HuH-7.5 (cell line): ENCODE measurements at regions not wholly inside any gene's neighbourhood (a gene's known extent, or its start where the extent isn't known, plus 50 kb on each side); places are given as distances from the start of the nearest gene placed in this dataset.

Experiments
- DNase-seq: peaks from one replicate; pipeline ENCODE4 v3.0.0; 2011; ENCODE audit warnings: low spot score

DNA sequence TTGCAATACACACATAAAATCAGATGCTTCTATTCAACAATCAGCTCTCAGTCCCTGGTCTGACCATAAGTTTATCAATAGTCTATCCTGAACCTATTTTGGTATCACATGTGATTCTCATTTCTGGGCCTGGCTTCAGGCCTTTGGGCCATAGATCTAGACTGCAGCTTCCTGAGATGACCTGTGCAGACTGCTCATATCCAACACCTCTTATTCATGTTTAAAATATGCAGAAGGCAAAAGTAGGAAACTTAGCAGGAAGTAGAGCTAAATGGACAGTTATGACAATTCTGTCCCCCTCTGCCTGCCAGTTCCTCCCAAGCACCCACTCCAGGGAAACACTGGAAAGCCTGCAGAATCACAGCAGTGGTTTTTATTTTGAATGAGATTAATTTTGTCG, 53.3 kb downstream of the C7orf25 start:
- no peak for DNase-seq

- no peak for DNase-seq
Observed at GRCh38 chr7:42856605-42856987, 55.3 kb downstream of the C7orf25 start.

- no peak for DNase-seq
Observed at GRCh38 chr7:42854571-42855118, 57.2 kb downstream of the C7orf25 start.

GRCh38 chr7:42852531-42852930, 59.3 kb downstream of the C7orf25 start:
- DNase-seq = no peak

GRCh38 chr7:42843205-42843800, 68.6 kb downstream of the C7orf25 start:
- no peak for DNase-seq

- DNase-seq = no peak
Observed at GRCh38 chr7:42834676-42835075, 77.2 kb downstream of the C7orf25 start.

DNA sequence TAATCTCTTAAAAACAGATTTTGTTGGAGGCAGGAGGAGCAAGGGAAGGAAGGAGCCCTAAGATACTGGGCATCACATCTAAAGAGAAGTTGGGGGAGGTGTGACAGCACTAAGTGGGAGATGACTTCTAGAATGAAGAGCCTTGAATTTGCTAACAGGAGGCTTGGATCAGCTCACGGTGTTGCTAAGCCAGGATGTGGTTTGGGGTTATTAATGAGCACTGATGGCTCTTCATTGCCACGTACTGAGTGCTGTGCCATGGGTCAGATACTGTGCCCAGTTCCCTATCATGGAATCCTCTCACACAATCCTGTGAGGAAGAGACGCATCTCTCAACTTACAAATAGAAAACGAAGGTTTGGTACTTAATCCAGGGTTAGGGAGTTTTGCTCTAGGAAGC, 78.5 kb downstream of the C7orf25 start:
- no peak for DNase-seq

DNA sequence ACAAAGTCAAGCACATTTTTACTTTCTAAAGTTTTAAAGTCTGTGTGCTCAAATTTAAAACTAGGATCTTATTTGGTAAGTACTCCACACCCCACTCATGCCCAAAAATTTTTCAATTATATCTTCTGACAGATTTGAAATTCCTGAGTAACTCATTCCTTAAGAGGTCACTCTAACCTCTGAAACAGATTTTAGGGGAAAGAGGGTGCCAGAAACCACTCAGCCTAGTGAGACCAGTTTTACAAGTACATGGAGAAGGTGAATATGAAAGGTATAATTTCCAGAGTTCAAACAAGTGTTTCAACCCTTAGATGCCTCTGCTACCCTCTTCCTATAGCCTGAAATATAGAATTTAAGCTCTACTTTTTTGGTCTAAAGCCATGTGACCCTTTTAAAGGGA, 79.2 kb downstream of the C7orf25 start:
- no peak for DNase-seq

DNA sequence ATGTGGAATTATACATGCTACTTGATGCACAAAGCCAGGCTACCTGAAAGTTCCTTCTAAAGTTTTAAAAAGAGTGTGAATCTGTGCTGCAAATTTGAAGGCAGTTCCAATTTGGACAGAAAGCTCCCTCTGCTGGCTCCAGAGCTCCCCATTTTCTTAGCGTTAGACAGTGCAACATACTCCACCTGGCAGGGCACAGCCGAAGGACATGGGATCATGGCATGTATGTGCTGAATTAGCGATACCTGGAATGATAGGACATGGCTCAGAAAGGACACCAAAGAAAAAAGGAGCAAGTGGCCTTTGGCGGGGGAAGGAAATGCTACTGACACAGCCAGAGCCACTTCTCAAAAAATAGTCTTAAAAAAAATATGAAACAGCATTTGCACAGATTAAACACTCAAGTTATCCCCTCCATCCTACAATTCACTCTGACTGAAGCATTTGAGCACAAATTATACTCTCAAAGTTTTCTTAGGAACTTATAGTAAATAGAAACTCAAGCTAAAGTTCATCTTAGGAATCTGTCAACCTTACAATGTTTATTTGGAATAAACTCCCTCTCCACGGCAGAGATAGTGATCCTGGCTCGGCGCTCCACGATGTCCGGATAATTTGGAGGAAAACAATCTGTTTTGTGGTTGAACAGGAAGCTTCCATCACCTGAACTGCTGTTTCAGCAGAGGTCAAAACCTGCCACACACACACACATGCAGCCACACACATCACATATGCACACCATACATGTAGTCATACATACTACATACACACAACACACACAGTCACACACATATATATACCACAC, 80.0 kb downstream of the C7orf25 start:
- DNase-seq = no peak

DNA sequence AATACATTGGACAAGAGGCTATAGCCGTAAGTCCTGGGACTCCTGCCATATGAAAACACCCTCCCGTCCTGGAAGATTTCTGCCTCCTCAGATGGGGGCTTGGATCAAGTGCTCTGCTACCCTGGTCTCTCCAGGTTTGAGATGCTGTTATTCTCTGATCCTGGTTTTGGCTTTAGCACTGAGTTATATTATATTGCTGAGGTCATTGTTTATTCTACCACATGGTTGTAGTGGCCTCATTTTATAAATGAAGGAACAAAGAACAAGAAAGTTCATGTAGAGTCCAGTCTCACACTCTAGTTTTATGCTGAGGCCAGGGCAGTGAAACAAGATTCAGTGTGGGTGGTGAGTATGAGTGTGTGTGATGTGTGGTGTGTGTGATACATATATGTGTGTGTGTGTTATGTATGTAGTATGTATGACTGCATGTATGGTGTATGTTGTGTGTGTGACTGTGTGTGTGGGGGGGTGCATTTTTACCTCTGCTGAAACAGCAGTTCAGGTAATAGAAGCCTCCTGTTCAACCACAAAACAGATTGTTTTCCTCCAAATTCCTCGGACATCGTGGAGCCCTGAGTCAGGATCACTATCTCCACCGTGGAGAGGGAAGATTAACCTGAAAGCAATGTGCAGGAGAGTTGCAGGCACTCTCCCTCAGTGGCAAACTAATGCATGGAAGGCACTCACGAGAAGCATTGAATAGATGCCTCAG, 80.7 kb downstream of the C7orf25 start:
- no peak for DNase-seq

DNA sequence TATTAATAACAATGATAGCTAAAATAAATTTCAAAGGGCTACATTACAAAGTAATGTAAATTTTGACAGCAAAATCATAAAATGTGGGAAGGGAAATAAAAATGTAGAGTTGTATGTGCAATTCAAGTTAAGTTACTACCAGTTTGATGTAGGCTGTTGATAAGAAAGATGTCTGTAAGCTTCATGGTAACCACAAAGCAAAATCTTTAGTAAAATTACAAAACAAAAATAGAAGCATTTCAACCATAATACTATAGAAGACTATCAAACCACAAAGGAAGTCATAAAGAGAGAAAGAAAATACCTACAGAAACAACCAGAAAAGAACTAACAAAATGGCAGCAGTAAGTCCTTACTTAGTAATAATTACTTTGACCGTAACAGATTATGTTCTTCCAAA, 99.1 kb downstream of the C7orf25 start:
- no peak for DNase-seq

DNA sequence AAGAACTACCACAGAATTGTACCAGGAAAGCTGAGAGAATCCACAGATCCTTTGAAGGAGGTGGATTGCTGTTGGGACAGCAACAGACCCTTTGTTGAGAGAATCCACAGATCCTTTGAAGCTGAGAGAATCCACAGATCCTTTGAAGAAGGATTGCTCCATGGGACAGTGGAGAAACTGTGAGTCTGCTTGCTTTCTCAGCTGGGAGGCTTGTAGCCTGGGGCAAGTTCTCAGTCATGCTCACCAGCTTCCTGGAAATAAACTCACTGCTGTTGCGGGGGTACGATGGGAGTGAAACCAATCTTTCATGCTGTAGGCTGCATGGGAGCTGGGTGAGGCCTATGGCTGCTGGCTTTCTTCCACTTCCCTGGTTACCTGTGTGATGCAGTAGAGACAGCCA, 106.3 kb downstream of the C7orf25 start:
- DNase-seq = no peak

DNA sequence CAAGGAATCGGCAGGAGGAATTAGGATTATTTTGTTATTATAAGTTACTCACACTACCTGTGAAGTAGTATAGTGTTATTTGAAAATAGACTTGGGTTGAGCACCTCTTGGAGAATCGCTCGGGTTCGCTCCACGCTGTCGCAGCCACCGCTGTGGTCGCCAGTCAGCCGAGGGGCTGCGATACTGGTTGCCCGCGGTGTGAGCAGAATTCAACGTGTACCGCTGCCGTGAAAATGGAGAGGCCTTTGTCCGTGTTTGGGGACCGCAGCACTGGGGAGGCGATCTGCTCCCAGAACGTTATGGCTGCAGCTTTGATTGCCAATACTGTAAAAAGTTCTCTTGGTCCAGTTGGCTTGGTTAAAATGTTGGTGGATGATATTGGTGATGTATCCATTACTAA, 117.2 kb downstream of the C7orf25 start:
- no peak for DNase-seq

- no peak for DNase-seq
Observed at GRCh38 chr7:42792841-42793240, 119.0 kb downstream of the C7orf25 start.

DNA sequence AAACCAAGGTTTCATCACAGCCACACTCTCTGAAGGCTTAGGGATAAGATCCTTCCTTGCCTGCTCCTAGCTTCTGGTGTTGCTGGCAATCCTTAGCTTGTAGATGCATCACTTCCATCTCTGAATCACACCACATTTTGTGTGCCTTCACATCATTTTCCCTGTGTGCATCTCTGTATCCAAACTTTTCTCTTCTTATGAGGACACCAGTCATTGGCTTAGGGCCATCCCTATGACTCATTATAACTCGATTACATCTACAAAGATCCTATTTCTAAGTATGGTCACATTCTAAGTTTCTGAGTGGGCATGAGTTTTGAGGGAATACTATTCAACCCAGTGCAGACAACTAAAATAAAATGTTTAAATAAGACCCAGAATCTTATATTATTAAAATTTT, 121.7 kb downstream of the C7orf25 start:
- DNase-seq = no peak

DNA sequence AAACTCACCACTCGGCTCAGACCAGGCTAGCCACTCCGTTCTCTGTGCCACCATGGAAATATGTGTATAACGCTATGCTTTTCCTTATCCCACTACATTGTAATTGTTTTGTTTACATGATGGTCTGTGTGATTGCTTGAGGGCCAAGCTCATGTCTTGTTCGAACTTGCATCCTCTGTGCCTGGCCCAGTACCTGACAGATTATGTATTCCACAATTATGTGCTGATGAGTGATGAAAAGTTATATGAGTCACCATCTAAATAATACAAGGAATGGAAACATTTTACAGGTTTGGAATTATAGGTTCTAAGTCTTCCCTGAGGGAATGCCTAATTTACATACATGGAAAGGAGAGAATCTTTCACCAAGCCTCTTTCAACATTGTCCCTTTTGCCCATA, 137.4 kb downstream of the C7orf25 start:
- DNase-seq = no peak

DNA sequence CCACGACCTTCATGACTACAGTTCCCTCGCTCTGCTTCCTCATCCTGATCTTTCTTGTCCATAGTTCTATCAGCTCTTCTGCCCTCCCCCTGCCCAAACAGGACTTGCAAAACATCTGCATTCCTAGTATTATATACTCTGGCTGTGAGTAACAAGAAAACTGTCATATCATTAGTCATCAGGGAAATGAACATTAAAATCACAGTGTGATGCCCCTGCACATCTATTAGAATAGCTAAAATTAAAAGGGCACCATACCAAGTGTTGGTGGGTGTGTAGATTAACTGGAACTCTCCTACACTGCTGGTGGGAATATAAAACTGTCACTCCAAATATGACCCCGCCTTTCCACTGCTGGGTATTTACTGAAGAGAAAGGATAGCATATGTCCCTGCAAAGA, 141.8 kb downstream of the C7orf25 start:
- no peak for DNase-seq

DNA sequence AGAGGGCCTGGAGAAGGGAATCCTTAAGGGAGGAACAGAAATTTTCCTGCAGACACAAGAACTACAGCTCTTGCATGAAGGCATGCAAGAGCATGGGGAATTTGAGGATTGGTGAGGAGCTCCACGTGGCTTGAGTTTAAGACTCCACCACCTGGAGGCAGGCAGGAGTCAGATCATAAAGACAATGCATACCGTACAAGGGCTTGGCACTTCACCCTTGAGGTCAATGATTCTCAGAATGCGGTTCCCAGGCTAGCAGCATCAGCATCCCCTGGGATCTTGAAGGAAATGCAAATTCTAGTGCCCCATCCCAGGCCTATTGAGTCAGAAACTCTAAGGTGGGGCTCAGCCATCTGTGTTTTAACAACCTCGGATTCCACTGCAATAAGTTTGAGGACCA, 143.8 kb downstream of the C7orf25 start:
- DNase-seq = no peak

GRCh38 chr7:42766782-42767423, 145.0 kb downstream of the C7orf25 start:
- no peak for DNase-seq

DNA sequence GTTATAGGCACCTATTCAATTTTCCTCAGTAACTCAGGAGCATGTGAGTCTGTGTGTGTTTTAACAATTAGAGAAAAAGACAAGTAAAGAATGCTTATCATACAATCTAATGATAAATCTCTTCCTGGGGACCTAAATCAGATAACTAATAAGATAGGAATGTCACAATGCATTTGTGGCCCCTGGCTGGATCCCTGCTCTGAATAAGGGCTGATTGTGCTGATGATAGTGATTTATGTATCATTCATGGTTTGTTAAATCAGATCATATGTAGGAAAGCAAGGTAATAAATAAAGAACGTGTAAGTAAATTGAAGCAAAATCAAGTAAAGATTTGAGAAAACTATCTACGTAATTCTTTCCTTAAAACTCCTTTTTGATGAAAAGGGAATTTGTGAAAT, 145.9 kb downstream of the C7orf25 start:
- DNase-seq = no peak

DNA sequence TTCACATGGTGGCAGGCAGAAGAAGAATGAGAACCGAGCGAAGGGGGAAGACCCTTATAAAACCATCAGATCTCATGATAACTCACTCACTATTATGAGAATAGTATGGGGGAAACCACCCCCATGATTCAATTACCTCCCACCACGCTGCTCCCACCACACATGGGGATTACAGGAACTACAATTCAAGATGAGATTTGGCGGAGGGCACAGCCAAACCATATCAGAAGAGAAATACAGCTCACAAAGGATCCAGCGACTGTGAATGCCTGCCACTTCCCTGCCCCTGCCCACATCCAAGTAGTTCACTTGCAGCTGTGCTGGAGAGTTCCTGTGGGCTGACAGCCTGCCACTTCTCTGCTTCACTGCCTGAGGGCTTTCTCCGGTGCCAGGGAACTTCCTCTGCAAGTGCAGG, 148.7 kb downstream of the C7orf25 start:
- DNase-seq = no peak

- DNase-seq = no peak
Observed at GRCh38 chr7:42761486-42761885, 150.4 kb downstream of the C7orf25 start.

DNA sequence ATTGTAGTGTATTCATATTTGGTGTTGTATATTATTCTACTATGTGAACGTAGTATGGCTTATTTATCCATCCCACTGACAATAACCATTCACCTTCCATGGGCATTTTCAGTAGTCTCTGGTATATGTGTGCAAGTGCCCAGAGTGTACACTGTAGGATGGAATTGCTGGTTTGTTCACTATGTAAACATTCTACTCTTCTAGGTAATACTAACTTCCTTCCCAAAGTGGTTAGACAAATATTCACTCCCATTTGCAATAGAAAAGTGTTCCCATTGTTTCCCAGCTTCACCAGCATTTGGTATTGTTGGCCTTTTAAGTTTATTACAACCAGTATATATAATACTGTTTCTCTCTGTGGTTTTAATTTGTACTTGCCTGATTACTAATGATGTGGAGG, 153.7 kb downstream of the C7orf25 start:
- no peak for DNase-seq
